Choroid plexus epithelial cell (primary cell): ENCODE measurements at regions not wholly inside any gene's neighbourhood (a gene's known extent, or its start where the extent isn't known, plus 50 kb on each side); places are given as distances from the start of the nearest gene placed in this dataset.
A peak's percentile ranks its signal among the peaks of the same experiment; 100 is the strongest.
"Not testable (repeated sequence)": the region's sequence is repeated elsewhere in the genome, so short reads cannot be mapped to it uniquely, and the experiment has no call there.

Experiments used
- DNase-seq: peaks from one replicate; pipeline ENCODE4 v3.0.0-alpha.2; 2010; ENCODE audit warnings: low read depth
- H3K4me3 ChIP-seq: 2 replicates; pipeline ENCODE4 v1.5.1; 2011; ENCODE audit warnings: low read depth, mild to moderate bottlenecking, control low read depth, low read length, moderate library complexity
- CTCF ChIP-seq: conservative IDR thresholded peaks from 2 replicates; pipeline ENCODE4 v1.5.1; 2011; ENCODE audit warnings: low read depth, mild to moderate bottlenecking, control low read depth, inconsistent platforms, low read length, moderate library complexity

GRCh38 chr14:80049055-80049454 lies 162.2 kb downstream of the DIO2 start:
- no peak overlapping the region for H3K4me3 ChIP-seq
- DNase-seq, result no peak
- no peak for TF ChIP-seq CTCF

GRCh38 chr14:80047761-80048160 lies 163.5 kb downstream of the DIO2 start:
- H3K4me3 ChIP-seq, result no peak overlapping the region
- no peak for TF ChIP-seq CTCF
- DNase-seq, result peak; percentile 69

GRCh38 chr14:80037349-80037748 lies 174.0 kb downstream of the DIO2 start:
- TF ChIP-seq CTCF, result no peak
- no peak for DNase-seq
- no peak overlapping the region for H3K4me3 ChIP-seq

DNA sequence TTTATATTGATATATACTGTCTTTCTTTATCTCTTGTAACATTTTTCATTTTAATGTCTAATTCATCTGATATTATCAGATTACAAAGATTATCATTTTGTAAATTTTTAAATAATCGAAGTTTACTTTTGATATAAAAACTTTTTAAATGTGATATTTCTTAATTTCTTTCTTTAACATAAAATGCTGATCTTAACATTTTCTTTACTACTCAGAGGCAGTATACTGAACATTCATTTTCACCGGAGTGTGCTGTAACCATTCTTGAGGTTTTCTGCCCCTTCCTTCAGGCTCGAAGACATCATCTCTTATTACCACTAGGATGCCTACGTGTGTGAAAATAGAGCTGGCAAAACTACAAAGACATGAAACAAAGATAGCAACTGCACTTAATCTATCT lies 186.9 kb downstream of the DIO2 start:
- DNase-seq, result no peak
- TF ChIP-seq CTCF, result no peak
- no peak overlapping the region for H3K4me3 ChIP-seq

DNA sequence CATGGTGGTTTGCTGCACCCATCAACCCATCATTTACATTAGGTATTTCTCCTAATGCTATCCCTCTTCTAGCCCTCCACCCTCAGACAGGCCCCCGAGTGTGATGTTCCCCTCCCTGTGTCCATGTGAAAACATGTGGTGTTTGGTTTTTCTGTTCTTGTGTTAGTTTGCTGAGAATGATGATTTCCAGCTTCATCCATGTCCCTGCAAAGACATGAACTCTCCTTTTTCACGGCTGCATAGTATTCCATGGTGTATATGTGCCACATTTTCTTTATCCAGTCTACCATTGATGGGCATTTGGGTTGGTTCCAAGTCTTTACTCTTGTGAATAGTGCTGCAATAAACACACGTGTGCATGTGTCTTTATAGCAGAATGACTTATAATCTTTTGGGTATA lies 192.8 kb downstream of the DIO2 start:
- not testable (repeated sequence) for H3K4me3 ChIP-seq, DNase-seq

GRCh38 chr14:80017795-80018194 lies 193.5 kb downstream of the DIO2 start:
- DNase-seq, result no peak
- no peak for TF ChIP-seq CTCF
- H3K4me3 ChIP-seq, result no peak overlapping the region

DNA sequence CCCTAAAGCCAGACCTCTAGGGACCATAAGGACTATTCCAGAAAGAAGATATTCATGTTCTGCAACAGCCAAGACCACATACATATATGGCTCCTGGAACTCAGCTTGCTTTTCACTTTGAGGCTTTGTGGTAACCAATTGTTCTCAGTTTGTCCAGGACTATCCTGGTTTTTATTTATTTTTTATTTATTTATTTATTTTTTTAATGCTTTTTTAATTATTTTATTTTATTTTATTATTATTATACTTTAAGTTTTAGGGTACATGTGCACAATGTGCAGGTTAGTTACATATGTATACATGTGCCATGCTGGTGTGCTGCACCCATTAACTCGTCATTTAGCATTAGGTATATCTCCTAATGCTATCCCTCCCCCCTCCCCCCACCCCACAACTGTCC lies 201.1 kb downstream of the DIO2 start:
- not testable (repeated sequence) for DNase-seq, H3K4me3 ChIP-seq

- TF ChIP-seq CTCF, result no peak
- DNase-seq, result no peak
- no peak overlapping the region for H3K4me3 ChIP-seq
Observed at GRCh38 chr14:80005561-80005960, 205.7 kb downstream of the DIO2 start.
